ENCODE measurements at regions not wholly inside any gene's neighbourhood (a gene's known extent, or its start where the extent isn't known, plus 50 kb on each side); places are given as distances from the start of the nearest gene placed in this dataset.

GRCh38 chr18:52228166-52228565 lies 111.8 kb upstream of the DCC start (continued):
- no peak for TF ChIP-seq CREB5 (CRISPR knock-in tag; IDR thresholded peaks at IDR 0.05; ENCODE audit: low read depth)
- no peak for TF ChIP-seq OSR1 (CRISPR knock-in tag; IDR thresholded peaks at IDR 0.05)
- TF ChIP-seq ZFP30 (CRISPR knock-in tag; IDR thresholded peaks at IDR 0.05): no peak
- TF ChIP-seq ZFP3 (CRISPR knock-in tag; IDR thresholded peaks at IDR 0.05): no peak
- no peak for TF ChIP-seq POU6F1 (CRISPR knock-in tag; IDR thresholded peaks at IDR 0.05; ENCODE audit: borderline replicate concordance, low read depth)
- TF ChIP-seq ISL1 (CRISPR knock-in tag; IDR thresholded peaks at IDR 0.05): no peak
- no peak for TF ChIP-seq RARB (CRISPR knock-in tag; IDR thresholded peaks at IDR 0.05)

GRCh38 chr18:52236131-52236530 lies 103.9 kb upstream of the DCC start:
- peak; percentile 83 for TF ChIP-seq ISL1 (CRISPR knock-in tag; IDR thresholded peaks at IDR 0.05)
- TF ChIP-seq ZNF8 (CRISPR knock-in tag; IDR thresholded peaks at IDR 0.05): no peak
- no peak for ATAC-seq

GRCh38 chr18:52237551-52237950 lies 102.4 kb upstream of the DCC start:
- TF ChIP-seq RARB (CRISPR knock-in tag; IDR thresholded peaks at IDR 0.05): no peak
- TF ChIP-seq ZFP3 (CRISPR knock-in tag; IDR thresholded peaks at IDR 0.05): no peak
- ATAC-seq: no peak

- no peak for TF ChIP-seq CREB5 (CRISPR knock-in tag; IDR thresholded peaks at IDR 0.05; ENCODE audit: low read depth)
- TF ChIP-seq ZNF70 (CRISPR knock-in tag; IDR thresholded peaks at IDR 0.05): no peak
- no peak for TF ChIP-seq BACH2 (CRISPR knock-in tag; IDR thresholded peaks at IDR 0.05; ENCODE audit: borderline replicate concordance)
- no peak for TF ChIP-seq TSHZ2 (CRISPR knock-in tag; IDR thresholded peaks at IDR 0.05)
These were observed 97.3 kb upstream of the DCC start for GRCh38 chr18:52242711-52243110.

GRCh38 chr18:52244658-52245057 lies 95.3 kb upstream of the DCC start:
- TF ChIP-seq CSRNP3 (CRISPR knock-in tag; IDR thresholded peaks at IDR 0.05) (no peak), PPARA (CRISPR knock-in tag; IDR thresholded peaks at IDR 0.05; ENCODE audit: borderline replicate concordance) (no peak), ZFP3 (CRISPR knock-in tag; IDR thresholded peaks at IDR 0.05) (no peak), TCF4 (CRISPR knock-in tag; IDR thresholded peaks at IDR 0.05; ENCODE audit: borderline replicate concordance) (no peak), OSR1 (CRISPR knock-in tag; IDR thresholded peaks at IDR 0.05) (no peak), CREB5 (CRISPR knock-in tag; IDR thresholded peaks at IDR 0.05; ENCODE audit: low read depth) (no peak), ZFP30 (CRISPR knock-in tag; IDR thresholded peaks at IDR 0.05) (no peak), ZNF565 (CRISPR knock-in tag; conservative IDR thresholded peaks at IDR 0.05; ENCODE audit: low read depth) (no peak), PATZ1 (CRISPR knock-in tag; IDR thresholded peaks at IDR 0.05; ENCODE audit: borderline replicate concordance) (no peak)
- no peak for ATAC-seq

More at GRCh38 chr18:52242711-52243110, 97.3 kb upstream of the DCC start:
- no peak for ATAC-seq

All from SK-N-SH treated with all-trans-retinoic acid at 6 μM for 48 hours (cell line).